KMS-11 (cell line): ENCODE measurements at regions not wholly inside any gene's neighbourhood (a gene's known extent, or its start where the extent isn't known, plus 50 kb on each side); places are given as distances from the start of the nearest gene placed in this dataset.

ENCODE experiments used
- H2AFZ ChIP-seq: fragments of 200-600 bp; sonication (generic); 2 replicates; pipeline ENCODE4 v1.6.1; 2016; ENCODE audit warnings: antibody characterized with exemption, mixed run types, low read depth
- H3K27ac ChIP-seq: fragments of 200-600 bp; sonication (generic); 2 replicates; pipeline ENCODE4 v1.6.1; 2016; ENCODE audit warnings: mild to moderate bottlenecking, mixed run types
- H3K27me3 ChIP-seq: fragments of 200-600 bp; sonication (generic); 2 replicates; pipeline ENCODE4 v1.6.1; 2017; ENCODE audit warnings: mild to moderate bottlenecking, low read depth, mixed run types, moderate library complexity; ENCODE audit not compliant: insufficient read depth
- H3K36me3 ChIP-seq: fragments of 200-600 bp; sonication (generic); 2 replicates; pipeline ENCODE4 v1.6.1; 2017; ENCODE audit warnings: mild to moderate bottlenecking, mixed run types; ENCODE audit not compliant: insufficient read depth
- H3K4me1 ChIP-seq: fragments of 200-600 bp; sonication (generic); 2 replicates; pipeline ENCODE4 v1.6.1; 2016; ENCODE audit warnings: mild to moderate bottlenecking, low read depth, mixed run types; ENCODE audit not compliant: poor library complexity, severe bottlenecking
- H3K4me2 ChIP-seq: fragments of 200-600 bp; sonication (generic); 2 replicates; pipeline ENCODE4 v1.7.0; 2016; ENCODE audit warnings: mild to moderate bottlenecking, mixed run types
- H3K4me3 ChIP-seq: fragments of 200-600 bp; sonication (generic); IDR thresholded peaks from 2 replicates; pipeline ENCODE4 v1.6.1; 2017; ENCODE audit warnings: low read depth, low read length, mixed read lengths; ENCODE audit not compliant: insufficient read depth
- H3K79me2 ChIP-seq: fragments of 200-600 bp; sonication (generic); 2 replicates; pipeline ENCODE4 v1.6.1; 2016; ENCODE audit warnings: low read depth, mixed run types; ENCODE audit not compliant: insufficient read depth
- H3K9ac ChIP-seq: fragments of 200-600 bp; sonication (generic); 2 replicates; pipeline ENCODE4 v1.6.1; 2016; ENCODE audit warnings: mild to moderate bottlenecking, mixed run types
- H4K20me1 ChIP-seq: fragments of 200-600 bp; sonication (generic); 2 replicates; pipeline ENCODE4 v1.6.1; 2016; ENCODE audit warnings: mild to moderate bottlenecking, mixed run types; ENCODE audit not compliant: insufficient read depth
- CTCF ChIP-seq: fragments of 200-600 bp; sonication (generic); conservative IDR thresholded peaks from 2 replicates; pipeline ENCODE4 v1.6.1; 2017; ENCODE audit warnings: low read depth, mild to moderate bottlenecking, antibody characterized with exemption, low read length, moderate library complexity, mixed read lengths

GRCh38 chr19:32208060-32208459 lies 137.3 kb upstream of the ZNF507 start:
- H3K27me3 ChIP-seq, result no peaks in the 10 kb centered on the region
- TF ChIP-seq CTCF, result no peak
- H3K9ac ChIP-seq, result no peak overlapping the region
- H3K4me3 ChIP-seq, result no peak overlapping the region
- no peaks in the 10 kb centered on the region for H3K79me2 ChIP-seq
- H2AFZ ChIP-seq, result no peak overlapping the region
- H3K27ac ChIP-seq, result no peak overlapping the region
- no peaks in the 10 kb centered on the region for H4K20me1 ChIP-seq
- H3K36me3 ChIP-seq, result no peaks in the 10 kb centered on the region
- no peak overlapping the region for H3K4me2 ChIP-seq
- H3K4me1 ChIP-seq, result no peaks in the 10 kb centered on the region

- no peak overlapping the region for H3K27ac ChIP-seq
- no peaks in the 10 kb centered on the region for H3K27me3 ChIP-seq
- no peaks in the 10 kb centered on the region for H3K79me2 ChIP-seq
- no peaks in the 10 kb centered on the region for H3K4me1 ChIP-seq
- H3K36me3 ChIP-seq, result no peaks in the 10 kb centered on the region
- no peaks in the 10 kb centered on the region for H4K20me1 ChIP-seq
- H3K4me2 ChIP-seq, result no peak overlapping the region
- H2AFZ ChIP-seq, result no peak overlapping the region
- H3K9ac ChIP-seq, result no peak overlapping the region
- no peak overlapping the region for H3K4me3 ChIP-seq
- no peak for TF ChIP-seq CTCF
Observed at GRCh38 chr19:32219392-32219791, 126.0 kb upstream of the ZNF507 start.

GRCh38 chr19:32219881-32220472 lies 125.4 kb upstream of the ZNF507 start:
- H3K4me1 ChIP-seq, result no peaks in the 10 kb centered on the region
- H2AFZ ChIP-seq, result no peak overlapping the region
- no peak overlapping the region for H3K9ac ChIP-seq
- H3K27ac ChIP-seq, result no peak overlapping the region
- no peak for TF ChIP-seq CTCF
- H3K4me3 ChIP-seq, result no peak overlapping the region
- H3K36me3 ChIP-seq, result no peaks in the 10 kb centered on the region
- H3K4me2 ChIP-seq, result no peak overlapping the region
- no peaks in the 10 kb centered on the region for H3K79me2 ChIP-seq
- H3K27me3 ChIP-seq, result no peaks in the 10 kb centered on the region
- no peaks in the 10 kb centered on the region for H4K20me1 ChIP-seq

GRCh38 chr19:32220951-32221350 lies 124.5 kb upstream of the ZNF507 start:
- Histone ChIP-seq H3K27me3 (no peaks in the 10 kb centered on the region), H3K79me2 (no peaks in the 10 kb centered on the region), H3K27ac (no peak overlapping the region), H3K4me1 (no peaks in the 10 kb centered on the region), H2AFZ (no peak overlapping the region), H3K9ac (no peak overlapping the region), H3K4me3 (no peak overlapping the region), H3K4me2 (no peak overlapping the region), H3K36me3 (no peaks in the 10 kb centered on the region), H4K20me1 (no peaks in the 10 kb centered on the region)
- no peak for TF ChIP-seq CTCF
